ENCODE measurements at regions not wholly inside any gene's neighbourhood (a gene's known extent, or its start where the extent isn't known, plus 50 kb on each side); places are given as distances from the start of the nearest gene placed in this dataset.

- no peak for FAIRE-seq
- POLR2A ChIA-PET (ENCODE audit: partially characterized antibody): no interaction called here
- Histone ChIP-seq H3K79me1 (ENCODE audit: low read depth, low read length) (no peaks in the 10 kb centered on the region), H3K4me2 (ENCODE audit: insufficient read depth in 1 of 2, low read depth in 2 of 2, low read length in 2 of 2) (no peak overlapping the region), H3K18ac (ENCODE audit: extremely low read depth, low read length) (no peak overlapping the region), H2BK20ac (ENCODE audit: low read length) (no peak overlapping the region), H3K9me3 (ENCODE audit: insufficient read depth in 2 of 2, low read depth in 1 of 2, low read length in 1 of 2) (no peaks in the 10 kb centered on the region), H3K23me2 (ENCODE audit: low read depth, low read length) (no peaks in the 10 kb centered on the region), H3K4ac (replicated peaks; ENCODE audit: insufficient read length, low read depth, low read length) (no peak overlapping the region), H3K4me3 (ENCODE audit: extremely low read depth in 1 of 4, insufficient read depth in 2 of 4, low read depth in 3 of 4, low read length in 4 of 4) (no peak overlapping the region), H3K56ac (replicated peaks; ENCODE audit: insufficient read length, low read depth, low read length) (no peak overlapping the region), H3K27me3 (replicated peaks in 1 of 4; ENCODE audit: control insufficient read depth in 3 of 4, extremely low read depth in 1 of 4, insufficient read depth in 3 of 4, low read length in 3 of 4) (no peaks in the 10 kb centered on the region), H4K5ac (ENCODE audit: insufficient read length, low read depth, low read length) (no peak overlapping the region), H2BK120ac (replicated peaks; ENCODE audit: low read depth, low read length) (no peak overlapping the region), H2BK12ac (ENCODE audit: low read depth, low read length) (no peak overlapping the region), H3K27ac (ENCODE audit: low read depth, low read length) (no peak overlapping the region), H3K36me3 (ENCODE audit: control insufficient read depth in 2 of 4, insufficient read depth in 4 of 4, low read length in 3 of 4) (no peaks in the 10 kb centered on the region), H2BK15ac (ENCODE audit: low read length) (no peak overlapping the region), H4K91ac (replicated peaks; ENCODE audit: insufficient read length, low read length) (no peak overlapping the region), H3K14ac (ENCODE audit: insufficient read length) (no peak overlapping the region), H2BK5ac (ENCODE audit: low read depth, low read length) (no peak overlapping the region), H3K4me1 (replicated peaks in 1 of 4; ENCODE audit: control insufficient read depth in 3 of 4, insufficient read depth in 4 of 4, low read length in 3 of 4) (no peaks in the 10 kb centered on the region), H2AFZ (ENCODE audit: low read length) (no peak overlapping the region), H2AK5ac (ENCODE audit: low read depth, low read length) (no peak overlapping the region), H3K9ac (replicated peaks in 1 of 4; ENCODE audit: extremely low read depth in 1 of 4, low read depth in 3 of 4, low read length in 3 of 4) (no peak overlapping the region), H4K20me1 (replicated peaks in 1 of 2; ENCODE audit: control insufficient read depth in 1 of 2, insufficient read depth in 2 of 2, low read length in 2 of 2) (no peaks in the 10 kb centered on the region), H3K23ac (ENCODE audit: insufficient read length) (no peak overlapping the region), H4K8ac (ENCODE audit: extremely low read depth, insufficient read depth, low read length) (no peak overlapping the region), H3K79me2 (ENCODE audit: control insufficient read depth in 1 of 2, insufficient read depth in 2 of 2, low read length in 2 of 2) (no peaks in the 10 kb centered on the region)
- CTCF ChIA-PET (ENCODE audit: partially characterized antibody): no interaction called here
- TF ChIP-seq TAF1 (IDR thresholded peaks at IDR 0.05; ENCODE audit: low read depth, low read length): no peak
- no peak for TF ChIP-seq KDM1A (IDR thresholded peaks at IDR 0.05; ENCODE audit: borderline replicate concordance, low read length)
- TF ChIP-seq E2F6 (IDR thresholded peaks at IDR 0.05): no peak
- TF ChIP-seq EZH2 (IDR thresholded peaks at IDR 0.05; ENCODE audit: low read depth, low read length, severe bottlenecking): no peak
- TF ChIP-seq POLR2AphosphoS5 (IDR thresholded peaks at IDR 0.05; ENCODE audit: low read depth, low read length): no peak
- DNase-seq (ENCODE audit: low read depth in 1 of 2, low spot score in 2 of 2): no peak
- WGBS, 2 experiments (ENCODE audit: extremely low coverage in 1 of 2, insufficient coverage in 1 of 2, insufficient read length in 1 of 2, insufficient replicate concordance in 2 of 2, low coverage in 1 of 2, low lambda C conversion rate in 2 of 2, missing lambda C conversion rate in 1 of 2): 89% methylated on average over 3 of the region's 3 CpGs; no CpG with 5 or more reads in 1 of the 2 experiments
Observed at GRCh38 chr3:3264796-3265195, 85.3 kb upstream of the CRBN start.

All from H1 (cell line).